Neural cell (in vitro differentiated cells): ENCODE measurements at regions not wholly inside any gene's neighbourhood (a gene's known extent, or its start where the extent isn't known, plus 50 kb on each side); places are given as distances from the start of the nearest gene placed in this dataset.

Experiments used
- CTCF ChIP-seq: fragments of 450-650 bp; IDR thresholded peaks from 2 replicates; pipeline ENCODE4 v1.5.1; 2014; ENCODE audit warnings: antibody characterized with exemption, mild to moderate bottlenecking, moderate library complexity; ENCODE audit not compliant: poor library complexity, severe bottlenecking
- EP300 ChIP-seq: fragments of 450-650 bp; conservative IDR thresholded peaks from 2 replicates; pipeline ENCODE4 v1.6.1; 2014; ENCODE audit warnings: antibody characterized with exemption, mild to moderate bottlenecking, moderate library complexity; ENCODE audit not compliant: poor library complexity, severe bottlenecking
- EZH2 ChIP-seq: fragments of 200-600, 300-800 bp; shearing (Covaris generic), sonication (generic); IDR thresholded peaks from 2 replicates; pipeline ENCODE4 v1.6.1; 2014; ENCODE audit warnings: antibody characterized with exemption, low read length, borderline replicate concordance, mild to moderate bottlenecking; ENCODE audit not compliant: insufficient read depth, poor library complexity, severe bottlenecking
- POLR2AphosphoS5 ChIP-seq: IDR thresholded peaks from 2 replicates; pipeline ENCODE4 v1.6.1; 2012
- RAD21 ChIP-seq: fragments of 450-650 bp; conservative IDR thresholded peaks from 2 replicates; pipeline ENCODE4 v1.6.1; 2014; ENCODE audit warnings: antibody characterized with exemption, mild to moderate bottlenecking, moderate library complexity
- SMC3 ChIP-seq: fragments of 450-650 bp; conservative IDR thresholded peaks from 2 replicates; pipeline ENCODE4 v1.6.1; 2014; ENCODE audit warnings: antibody characterized with exemption, mild to moderate bottlenecking, moderate library complexity; ENCODE audit not compliant: poor library complexity

GRCh38 chr11:27882066-27882697, 181.9 kb upstream of the BDNF start:
- no peak for TF ChIP-seq SMC3
- TF ChIP-seq CTCF = no peak
- TF ChIP-seq RAD21 = no peak
- TF ChIP-seq EZH2 = no peak
- no peak for TF ChIP-seq EP300
- no peak for TF ChIP-seq POLR2AphosphoS5
